ENCODE measurements at regions not wholly inside any gene's neighbourhood (a gene's known extent, or its start where the extent isn't known, plus 50 kb on each side); places are given as distances from the start of the nearest gene placed in this dataset.

- no peak for TF ChIP-seq CTCF (conservative IDR thresholded peaks at IDR 0.05; ENCODE audit: low read depth, low read length)
- no peak for TF ChIP-seq EZH2 (IDR thresholded peaks at IDR 0.05; ENCODE audit: borderline replicate concordance, low read depth, low read length, poor library complexity, severe bottlenecking)
Measured at GRCh38 chr5:112112346-112112745, 306.7 kb downstream of the EPB41L4A start.

All from A673 (cell line).